ENCODE measurements at regions not wholly inside any gene's neighbourhood (a gene's known extent, or its start where the extent isn't known, plus 50 kb on each side); places are given as distances from the start of the nearest gene placed in this dataset.

DNA sequence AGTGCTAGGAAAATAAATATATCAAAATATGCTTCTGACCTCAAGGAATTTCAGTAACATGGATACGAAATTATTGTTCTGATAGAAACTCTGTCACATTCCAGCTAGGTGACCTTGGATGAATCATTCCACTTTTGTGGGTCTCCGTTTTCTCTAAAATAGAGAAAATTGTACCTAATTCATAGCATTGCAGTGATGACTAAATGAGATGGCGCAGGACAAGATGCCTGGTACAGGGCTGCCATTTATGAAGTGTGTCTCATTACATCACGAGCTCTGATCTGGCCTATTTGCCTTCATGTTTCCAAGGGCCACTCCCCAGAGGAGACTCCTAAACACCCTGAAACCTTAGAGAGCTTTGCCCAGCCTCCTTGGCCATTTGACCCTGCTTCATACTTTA lies 480.0 kb upstream of the USP24 start:
- DNase-seq: no peak

DNA sequence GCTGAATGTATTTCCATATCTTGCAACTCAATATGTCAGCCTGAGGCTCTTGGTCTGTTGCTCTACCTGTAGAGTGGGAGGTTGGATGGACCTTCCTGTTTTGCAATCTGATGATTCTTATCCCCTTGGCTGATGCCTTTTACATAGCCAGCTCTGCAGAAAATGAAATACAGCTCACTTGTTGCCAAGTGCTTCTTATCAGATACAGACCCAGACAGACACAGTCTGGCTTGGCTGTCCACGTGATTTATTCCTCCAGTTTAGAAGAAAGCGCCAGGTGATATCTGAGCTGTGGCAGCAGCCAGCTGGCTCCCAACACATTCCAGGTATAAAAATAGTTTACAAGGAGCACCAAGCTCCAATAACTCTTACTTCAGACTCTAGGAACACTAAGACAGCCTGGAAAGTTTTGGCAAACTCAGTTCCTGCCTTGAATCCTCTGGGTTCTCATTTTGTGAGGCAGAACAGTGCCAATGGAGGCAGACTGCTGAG lies 479.2 kb upstream of the USP24 start:
- no peak for DNase-seq

DNA sequence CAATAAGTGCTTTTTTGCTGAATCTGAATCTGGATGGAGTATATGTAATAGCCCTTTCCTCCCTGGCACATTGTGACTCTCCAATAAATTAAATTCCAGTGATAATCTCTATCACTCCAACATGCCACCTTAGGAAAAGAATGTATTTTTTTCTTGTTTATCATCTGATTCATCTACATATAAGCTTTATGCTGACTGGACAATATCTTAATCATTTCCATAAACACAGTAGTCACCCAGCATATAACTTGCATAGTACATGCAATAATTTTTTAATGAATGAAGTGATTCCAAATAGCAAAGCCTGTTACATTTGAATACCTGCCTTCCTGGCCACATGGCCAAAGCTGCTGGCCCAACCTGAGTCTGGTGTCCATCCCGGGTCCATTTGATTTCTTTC lies 477.6 kb upstream of the USP24 start:
- DNase-seq: no peak

DNA sequence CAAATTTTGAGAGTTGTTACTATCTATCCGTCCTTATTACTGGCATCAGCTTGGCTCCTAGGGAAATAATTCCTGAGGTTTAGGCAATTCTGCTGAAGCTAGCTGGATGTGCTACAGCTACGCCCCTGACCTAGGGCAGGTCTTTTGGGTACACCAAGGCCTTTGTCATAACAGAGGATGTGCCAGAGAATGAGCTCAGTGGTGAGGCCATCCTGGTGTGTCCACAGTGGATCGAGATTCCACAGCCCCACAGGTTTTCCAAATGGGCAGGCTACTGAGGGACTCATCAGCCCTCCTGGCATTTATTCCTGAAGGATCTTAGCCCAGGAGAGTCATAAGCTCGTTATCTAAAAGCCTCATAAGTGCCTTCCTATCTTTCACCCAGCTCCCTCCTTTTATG lies 475.2 kb upstream of the USP24 start:
- no peak for DNase-seq

DNA sequence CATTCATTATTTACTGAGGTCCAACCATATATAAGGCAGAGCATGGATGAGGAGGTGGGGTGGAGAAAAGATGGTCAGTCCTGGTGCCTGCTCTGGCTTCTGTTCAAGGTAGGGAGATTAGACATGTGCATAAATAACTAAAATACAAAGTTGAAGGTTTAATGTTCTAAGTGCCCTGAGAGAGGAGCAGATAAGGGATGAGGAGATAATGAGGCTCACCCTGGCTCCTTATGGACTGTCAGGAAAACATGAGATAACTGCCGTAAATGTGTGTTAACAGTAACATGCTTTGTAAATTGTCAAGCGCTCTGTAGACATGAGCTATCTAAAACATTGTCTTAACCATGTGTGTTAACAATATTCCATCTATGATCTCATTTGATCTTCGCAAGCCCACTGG lies 474.6 kb upstream of the USP24 start:
- no peak for DNase-seq

DNA sequence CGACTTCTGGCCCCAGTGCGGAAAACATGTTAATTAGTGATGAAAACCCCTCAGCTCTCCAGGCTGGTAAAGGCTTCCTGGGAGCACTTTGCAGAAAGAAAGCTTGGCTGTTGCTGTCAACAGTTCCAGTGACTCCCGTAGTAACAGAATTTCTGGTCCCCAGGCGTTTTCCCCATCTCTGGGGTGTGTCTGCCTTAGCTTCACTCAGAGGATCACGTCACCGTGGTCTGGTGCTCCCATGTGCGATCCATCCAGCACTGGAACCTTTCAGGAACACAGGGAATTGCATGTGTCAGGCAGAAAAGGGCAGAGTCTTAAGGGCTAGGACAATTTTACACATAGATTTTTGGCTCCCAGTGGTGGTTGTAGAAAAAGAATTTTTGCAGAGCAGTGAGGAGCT lies 470.4 kb upstream of the USP24 start:
- no peak for DNase-seq

DNA sequence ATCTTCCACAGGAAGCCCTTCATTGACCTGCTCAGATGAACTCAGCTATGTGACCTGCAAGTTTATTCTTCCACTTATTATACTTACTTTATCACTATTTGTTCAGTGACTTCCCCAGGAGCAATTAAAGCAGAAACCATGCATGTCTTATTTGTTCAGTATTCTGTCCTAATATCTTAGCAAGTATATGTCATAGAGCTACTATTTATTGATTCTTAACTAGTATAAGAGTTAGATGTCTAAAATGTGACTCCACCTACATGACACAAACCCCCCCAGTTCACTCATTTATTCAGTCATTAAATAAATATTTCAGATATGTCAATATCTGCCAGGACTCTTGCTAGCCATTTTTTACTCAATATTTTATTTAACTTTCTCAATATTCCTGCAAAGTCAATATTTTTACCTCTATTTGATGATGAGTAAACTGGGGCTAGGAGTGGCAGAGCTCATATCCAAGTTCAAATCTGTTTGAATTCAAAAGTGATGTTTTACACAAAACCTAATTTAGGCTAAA lies 469.0 kb upstream of the USP24 start:
- no peak for DNase-seq

DNA sequence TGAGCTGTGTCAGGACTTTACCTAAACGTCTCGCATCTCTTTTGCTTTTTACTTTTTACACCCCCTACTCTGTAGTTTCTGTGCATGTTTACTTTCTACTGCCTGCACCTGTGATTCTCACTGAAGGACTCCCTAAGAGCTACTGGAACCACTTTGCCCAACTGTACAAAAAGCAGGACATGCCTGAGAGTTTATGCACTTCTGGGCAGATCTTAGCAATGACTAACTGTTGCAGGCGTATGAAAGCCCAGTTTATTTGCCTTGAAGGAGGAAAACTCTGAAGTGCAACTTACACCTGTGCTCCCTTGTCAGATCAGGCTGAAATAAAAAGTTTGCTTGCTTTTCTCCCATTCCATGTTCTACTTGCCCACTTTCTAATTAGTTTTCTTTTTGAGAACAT lies 467.0 kb upstream of the USP24 start:
- no peak for DNase-seq

DNA sequence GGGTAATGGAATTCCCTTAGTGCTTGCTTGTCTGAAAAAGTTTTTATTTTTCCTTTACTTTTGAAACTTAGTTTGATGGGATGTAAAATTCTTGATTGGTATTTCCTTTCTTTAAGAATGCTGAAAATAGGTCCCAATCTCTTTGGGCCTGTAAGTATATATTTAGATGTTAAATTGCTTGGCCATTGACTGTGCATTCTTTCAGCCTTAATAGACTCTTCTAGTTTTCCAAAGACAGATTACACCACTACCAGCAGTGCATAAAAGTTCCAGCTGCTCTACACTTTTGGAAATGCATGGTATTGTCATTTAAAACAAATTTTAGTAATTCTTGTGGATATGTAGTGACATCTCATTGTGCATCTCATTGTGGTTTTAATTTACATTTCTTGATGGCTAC lies 464.8 kb upstream of the USP24 start:
- DNase-seq: no peak

DNA sequence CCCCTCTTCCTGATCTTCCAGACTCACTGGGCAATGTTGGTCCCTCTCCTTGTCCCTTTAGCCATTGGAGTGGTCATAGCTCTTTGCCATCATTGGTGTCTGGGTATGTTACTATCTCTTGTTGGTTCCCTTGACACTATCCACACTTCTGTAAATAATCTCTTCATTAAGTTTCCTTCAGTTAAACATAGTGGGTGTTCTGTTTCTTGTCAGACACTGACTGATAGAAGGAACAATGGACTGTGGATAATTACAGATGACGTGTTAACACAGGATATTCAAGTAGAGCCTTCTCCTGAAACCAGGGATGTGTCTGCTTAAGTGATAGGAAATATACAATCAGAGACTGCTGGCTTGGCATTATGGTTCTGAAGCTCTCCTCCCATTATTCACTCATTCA lies 458.3 kb upstream of the USP24 start:
- no peak for DNase-seq

DNA sequence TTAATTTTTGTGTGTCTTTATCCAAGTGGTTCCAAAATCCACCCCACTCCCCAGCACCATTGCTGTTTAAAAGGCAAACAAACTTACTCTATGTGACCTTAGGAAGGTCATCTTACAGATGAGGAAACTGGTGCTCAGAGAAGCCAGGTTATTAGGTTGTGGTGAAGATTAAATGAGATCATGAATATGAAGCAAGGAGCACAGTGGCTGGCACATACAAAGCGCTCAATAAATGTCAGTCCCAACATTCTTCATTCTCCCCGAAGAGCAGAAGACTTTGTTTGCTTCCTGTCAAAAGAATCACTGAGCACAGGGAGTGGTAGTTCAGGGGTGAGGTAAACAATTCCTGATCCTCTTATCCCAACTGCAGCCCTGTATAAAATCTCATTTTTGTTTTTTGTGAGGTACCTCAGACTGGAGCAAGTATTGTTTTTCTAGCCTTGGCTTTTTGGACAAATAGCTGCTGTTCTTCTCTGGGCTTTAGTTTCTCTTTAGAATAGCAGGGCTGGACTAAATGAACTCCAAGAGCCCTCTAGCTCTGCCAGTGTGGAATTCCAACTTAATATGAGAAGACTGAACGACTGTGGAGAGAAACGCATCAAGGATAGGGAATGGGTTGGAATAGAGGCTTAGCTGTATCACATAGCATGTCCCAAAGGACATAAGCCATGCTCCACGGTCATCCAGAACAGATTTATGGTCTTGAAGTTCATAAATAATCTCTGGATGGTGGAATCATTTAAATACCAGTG lies 455.3 kb upstream of the USP24 start:
- no peak for DNase-seq

DNA sequence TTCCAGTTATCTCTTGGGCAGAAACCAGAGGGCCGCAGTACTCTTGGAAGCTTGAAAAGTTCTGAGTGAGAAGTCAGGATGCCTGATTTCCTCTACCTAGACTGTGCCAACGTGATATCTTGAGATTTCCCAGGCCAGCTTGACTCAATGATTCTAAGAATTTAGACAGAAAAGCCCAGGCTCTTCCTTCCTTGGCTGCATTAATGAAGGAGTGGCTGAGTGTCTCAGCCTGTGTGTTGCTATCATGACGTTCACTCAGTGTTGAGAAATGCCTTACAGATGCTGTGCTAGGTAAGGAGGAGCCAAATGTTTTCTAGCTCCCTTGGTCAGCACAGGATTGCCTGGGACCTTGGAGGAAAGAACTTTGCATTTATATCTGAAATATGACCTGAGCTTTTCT lies 454.1 kb upstream of the USP24 start:
- DNase-seq: no peak

DNA sequence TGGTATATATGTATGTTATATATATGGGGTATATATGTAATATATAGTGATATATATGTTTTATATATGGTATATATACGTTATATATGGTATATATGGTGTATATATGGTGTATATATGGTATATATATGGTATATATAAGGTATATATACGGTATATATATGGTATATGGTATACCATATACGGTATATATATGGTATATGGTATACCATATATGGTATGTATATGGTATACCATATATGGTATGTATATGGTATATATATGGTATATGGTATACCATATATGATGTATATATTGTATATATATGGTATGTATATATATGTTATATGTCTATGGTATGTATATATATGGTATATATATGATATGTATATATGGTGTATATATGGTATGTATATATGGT lies 447.7 kb upstream of the USP24 start:
- DNase-seq: no peak

DNA sequence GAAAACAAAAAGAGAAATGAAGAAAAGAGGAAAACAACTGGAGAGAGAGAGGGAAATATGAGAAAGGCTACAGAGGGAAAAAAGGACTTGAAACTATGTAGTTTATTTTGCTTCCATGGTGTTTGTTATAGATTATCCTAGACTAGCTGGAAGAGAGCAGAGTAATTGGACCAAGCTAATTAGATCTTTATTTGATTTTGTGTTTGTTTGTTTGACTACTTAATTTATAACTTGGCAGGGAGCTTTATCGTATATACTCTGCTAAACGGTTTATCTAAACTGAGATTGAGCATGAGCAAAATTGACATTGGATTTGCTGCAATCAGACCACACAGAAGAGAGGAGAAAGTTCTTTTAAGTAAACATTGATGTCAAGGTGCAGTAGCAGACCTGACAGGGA lies 443.8 kb upstream of the USP24 start:
- DNase-seq: no peak

DNA sequence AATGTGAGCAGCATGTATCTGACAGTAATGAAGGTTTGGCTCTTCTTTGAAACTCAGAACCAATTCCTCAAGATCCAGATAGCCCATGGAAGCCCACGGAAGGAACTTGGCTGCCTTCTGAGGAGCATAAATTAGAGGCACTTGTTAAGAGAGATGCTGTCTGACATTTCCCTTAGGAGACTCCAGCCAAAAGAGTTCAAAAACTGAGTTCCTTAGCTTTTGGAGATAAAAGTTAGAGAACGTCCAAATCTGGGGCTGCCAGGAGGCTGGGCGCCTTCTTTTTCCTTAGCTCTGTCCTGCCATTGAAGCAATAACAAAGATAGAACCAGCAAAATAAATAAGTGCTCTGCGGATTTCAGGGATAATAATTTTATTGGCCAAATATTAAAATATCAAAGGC lies 439.6 kb upstream of the USP24 start:
- no peak for DNase-seq

DNA sequence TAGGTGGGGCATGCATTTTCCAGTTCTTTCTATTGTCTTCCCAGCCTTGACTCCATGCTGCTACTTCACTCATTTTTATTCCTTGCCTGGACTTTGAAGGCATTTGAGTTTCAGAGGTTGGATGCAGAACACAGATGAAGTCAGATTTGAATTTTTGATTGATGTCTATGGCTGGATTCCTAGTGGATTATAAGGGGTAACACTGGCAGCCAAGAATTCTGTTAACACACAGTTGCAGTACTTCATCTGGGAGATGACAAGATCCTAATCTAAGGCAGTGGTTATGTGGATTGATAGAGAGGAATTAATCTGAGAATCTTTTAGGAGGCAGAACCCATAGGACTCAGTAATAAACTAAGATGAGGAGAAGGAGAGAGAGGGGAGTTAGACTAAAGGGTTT lies 439.0 kb upstream of the USP24 start:
- DNase-seq: no peak

DNA sequence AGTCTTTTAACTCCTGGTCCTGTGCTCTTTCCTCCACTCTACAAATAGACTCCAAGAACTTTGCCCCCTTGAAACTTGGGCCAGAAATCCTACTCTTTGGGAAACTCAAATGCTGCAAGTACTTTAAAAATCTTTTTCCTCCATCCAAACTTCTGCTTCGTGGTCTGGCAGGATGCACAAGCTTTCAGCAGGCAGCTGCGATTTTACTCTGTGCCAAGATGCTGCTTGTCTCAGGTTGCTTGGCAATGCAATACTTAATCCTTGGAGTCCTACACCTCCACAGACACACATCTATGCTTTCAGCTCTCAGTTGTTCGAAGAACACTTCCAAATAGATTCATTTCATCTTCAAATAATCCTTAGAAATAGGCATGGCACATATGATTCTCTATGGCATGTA lies 435.3 kb upstream of the USP24 start:
- no peak for DNase-seq

DNA sequence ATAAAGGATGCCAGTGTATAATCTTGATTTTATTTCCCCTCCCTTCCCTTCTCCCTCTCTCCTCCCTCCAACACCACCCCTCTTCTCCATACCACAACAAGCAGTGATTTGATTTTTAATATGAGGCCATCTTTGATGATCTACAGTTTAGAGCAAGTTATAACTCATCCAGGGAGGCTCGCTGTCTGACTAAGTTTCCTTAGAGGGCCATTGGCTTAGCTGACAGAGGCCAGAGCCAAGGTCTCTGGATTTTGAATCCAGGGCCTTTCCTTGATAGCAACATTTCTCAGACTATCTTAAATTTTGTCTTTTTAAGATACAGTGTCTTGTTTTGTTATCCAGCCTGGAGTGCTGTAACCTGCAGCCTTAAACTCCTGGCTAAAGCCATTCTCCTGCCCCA lies 431.0 kb upstream of the USP24 start:
- DNase-seq: no peak

DNA sequence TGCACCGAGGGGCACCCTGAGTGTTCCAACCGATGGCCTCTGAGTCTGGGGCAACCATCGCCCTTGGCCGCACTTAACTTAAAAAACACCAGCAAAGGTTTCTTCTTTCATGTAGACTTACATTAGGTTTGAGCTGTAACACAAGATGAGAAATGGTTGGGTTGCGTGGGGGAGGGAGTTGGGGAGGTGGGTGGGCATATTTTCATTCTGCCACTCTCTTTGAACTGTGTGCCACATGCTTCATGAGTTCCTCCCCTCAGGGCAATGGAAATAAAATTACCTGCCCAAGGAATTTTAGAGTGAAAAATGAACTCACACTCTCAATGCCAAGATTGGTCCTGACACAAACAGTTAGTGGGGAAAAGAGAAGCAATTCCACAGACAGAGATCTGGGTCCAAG lies 430.1 kb upstream of the USP24 start:
- no peak for DNase-seq

DNA sequence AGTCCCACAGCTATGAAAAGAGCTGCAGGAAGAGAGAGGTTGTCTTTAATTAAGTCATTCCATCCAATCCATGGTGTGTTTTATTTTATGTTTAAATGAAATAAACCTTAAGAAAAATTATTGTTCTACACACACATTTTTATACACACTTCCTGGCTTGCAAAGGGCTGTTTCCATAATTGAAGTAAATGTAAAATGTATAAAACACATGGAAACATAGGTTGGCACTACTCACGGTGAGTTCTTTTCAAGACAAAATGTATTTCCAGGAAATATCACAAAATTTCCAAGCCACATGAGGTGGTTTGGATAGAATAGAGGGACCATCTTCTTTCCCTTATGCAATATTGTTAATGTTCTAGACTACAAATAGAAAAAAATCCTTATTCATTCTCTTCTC lies 426.8 kb upstream of the USP24 start:
- DNase-seq: no peak

DNA sequence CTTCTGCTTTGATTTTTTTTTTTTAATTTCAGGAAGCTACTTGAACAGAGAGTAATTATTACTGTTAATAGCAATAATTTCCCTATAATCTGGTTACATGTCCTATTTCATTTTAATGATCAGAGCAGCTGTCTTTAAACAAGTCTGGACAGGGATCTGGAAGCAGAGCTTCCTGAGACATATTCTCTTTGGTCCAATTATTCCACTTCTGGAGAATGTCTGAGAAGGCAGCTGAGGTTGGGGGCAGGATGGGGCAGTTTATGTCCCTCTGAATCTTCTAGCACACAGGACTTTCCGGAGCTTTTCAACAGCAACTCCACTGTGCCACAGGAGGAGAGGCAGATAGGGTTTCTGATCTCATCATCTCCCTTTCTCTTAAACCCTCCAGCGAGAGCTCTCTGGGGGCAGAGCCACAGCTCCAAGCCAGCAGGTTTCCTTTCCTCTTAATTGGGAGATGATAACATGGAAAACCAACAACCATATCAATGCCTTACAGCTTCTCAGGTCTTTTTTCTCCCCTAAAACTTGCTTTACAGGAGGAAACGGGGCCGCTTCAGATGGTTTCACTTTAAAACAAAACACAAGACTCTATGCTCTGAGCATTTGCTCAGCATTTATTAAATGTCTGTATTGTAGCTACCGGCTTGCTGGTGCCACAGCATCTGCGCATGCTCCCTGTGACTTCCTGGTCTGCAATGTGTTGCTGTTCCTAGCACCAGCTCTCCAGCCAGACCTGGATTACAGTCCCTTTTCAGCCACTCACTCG lies 425.7 kb upstream of the USP24 start:
- DNase-seq: peak; percentile 7 to 25

DNA sequence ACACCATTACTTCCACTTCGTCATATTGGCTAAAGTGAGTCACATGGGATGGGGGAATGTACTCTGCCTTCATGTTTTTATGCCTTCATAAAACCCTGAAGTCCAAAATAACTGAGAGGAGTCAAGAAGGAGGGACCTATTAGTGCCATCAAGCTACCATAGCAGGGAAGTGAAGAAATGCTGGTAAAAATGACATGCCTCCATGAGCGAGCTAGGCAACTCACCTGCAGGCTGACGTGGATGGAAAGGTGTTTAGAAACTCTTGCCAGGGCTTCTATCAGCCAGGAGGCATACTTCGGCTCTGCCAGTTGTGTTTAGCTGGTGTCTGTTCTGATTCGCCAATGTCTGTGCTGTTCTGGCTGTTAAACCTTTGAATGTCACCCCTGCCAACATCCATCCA lies 424.4 kb upstream of the USP24 start:
- no peak for DNase-seq

DNA sequence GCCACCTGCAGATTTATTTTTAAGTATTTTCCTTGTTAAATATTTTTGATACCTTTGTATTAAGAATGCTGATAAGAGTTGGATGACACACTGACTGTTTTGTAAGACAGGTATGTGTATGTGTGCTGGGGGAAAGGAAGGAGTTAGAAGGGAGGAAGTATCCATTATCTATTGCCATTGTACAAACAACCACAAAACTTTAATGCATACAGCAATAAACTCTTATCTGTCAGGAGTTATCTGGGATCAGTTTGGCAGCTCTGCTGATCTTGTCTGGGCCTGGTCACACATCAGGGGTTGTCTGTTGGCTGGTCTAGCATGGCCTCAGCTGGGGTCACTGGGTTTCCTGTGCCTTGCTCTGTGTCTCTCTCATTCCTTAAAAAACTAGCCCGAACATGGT lies 423.9 kb upstream of the USP24 start:
- DNase-seq: no peak

DNA sequence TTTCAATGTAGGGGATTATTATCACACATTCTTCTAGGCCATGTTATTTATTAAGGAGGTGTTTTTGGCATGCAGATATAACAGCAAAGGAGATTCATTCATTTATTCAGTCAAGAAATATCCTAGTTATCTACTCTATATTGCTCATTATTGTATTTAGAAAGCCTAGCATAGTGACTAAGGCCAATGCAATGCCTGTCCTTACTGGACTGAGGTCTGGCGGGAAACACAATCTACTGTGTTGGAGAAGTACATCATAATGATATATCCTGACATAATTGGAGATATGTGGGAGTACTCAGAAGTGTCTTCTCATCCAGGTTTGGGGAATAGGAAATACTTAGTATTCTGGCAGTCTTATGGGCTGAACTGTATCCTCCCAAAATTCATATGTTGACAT lies 421.5 kb upstream of the USP24 start:
- no peak for DNase-seq

DNA sequence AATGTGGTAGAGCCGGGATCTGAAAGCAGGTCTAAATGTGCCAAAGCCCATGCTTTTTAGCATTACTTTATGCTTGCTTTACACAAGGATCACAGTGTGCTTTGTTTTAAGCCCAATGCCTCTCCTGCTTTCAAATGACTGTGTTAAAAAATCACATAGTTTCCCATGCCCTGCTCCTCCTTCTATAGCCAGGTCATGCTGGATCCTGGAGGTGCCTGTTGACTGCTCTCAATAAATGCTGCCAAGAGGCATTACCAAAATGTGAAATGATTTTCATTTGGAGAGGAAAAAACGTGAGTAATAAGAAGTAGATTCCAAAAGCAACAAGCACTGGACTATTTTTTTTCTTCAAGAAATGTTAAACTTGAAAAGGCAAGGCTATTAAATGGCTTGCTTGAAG lies 420.7 kb upstream of the USP24 start:
- no peak for DNase-seq

Data from bone marrow (tissue), 2 donors.